ENCODE measurements at regions not wholly inside any gene's neighbourhood (a gene's known extent, or its start where the extent isn't known, plus 50 kb on each side); places are given as distances from the start of the nearest gene placed in this dataset.

- no peak overlapping the region for H3K4me2 ChIP-seq (ENCODE audit: insufficient read depth, insufficient read length, low read length)
- H3K79me2 ChIP-seq (ENCODE audit: insufficient read depth, low read length): no peaks in the 10 kb centered on the region
- no peak overlapping the region for H4K8ac ChIP-seq (replicated peaks; ENCODE audit: insufficient read length, low read depth, low read length)
- H3K14ac ChIP-seq (ENCODE audit: insufficient read depth, low read length): no peak overlapping the region
- peaks cover 2% of the 10 kb centered on the region; the same call in 1 of the 2 replicates for H3K4me1 ChIP-seq (ENCODE audit: insufficient read depth, low read length)
- no peak overlapping the region for H3K27ac ChIP-seq (ENCODE audit: insufficient read length, low read depth, low read length)
- H3K4ac ChIP-seq (ENCODE audit: low read depth, low read length): no peak overlapping the region
- no peaks in the 10 kb centered on the region for H3K79me1 ChIP-seq (ENCODE audit: insufficient read depth, low read depth, low read length, poor library complexity, severe bottlenecking)
- no peak overlapping the region for H2BK20ac ChIP-seq (ENCODE audit: low read depth, low read length, poor library complexity, severe bottlenecking)
- no peak overlapping the region for H3K18ac ChIP-seq (ENCODE audit: insufficient read length, low read depth, low read length)
- H2BK5ac ChIP-seq (ENCODE audit: insufficient read length, low read length): no peak overlapping the region
- H3K9me3 ChIP-seq (ENCODE audit: control insufficient read depth, low read depth, low read length): no peaks in the 10 kb centered on the region
- H2BK12ac ChIP-seq (ENCODE audit: insufficient read length, low read depth, low read length): no peak overlapping the region
- DNase-seq: no peak
- H3K27me3 Mint-ChIP-seq (ENCODE audit: low read depth): no peaks in the 10 kb centered on the region
- no peak overlapping the region for H3T11ph ChIP-seq (ENCODE audit: low read length)
- peak overlapping the region in 2 of 3 experiments; percentile 53 to 74; a peak in 5 of 7 replicates for H3K27ac Mint-ChIP-seq
- H3K23ac ChIP-seq (ENCODE audit: insufficient read length, low read depth, low read length): no peak overlapping the region
- H4K91ac ChIP-seq (ENCODE audit: insufficient read length, low read depth, low read length): no peak overlapping the region
- H2AK5ac ChIP-seq (ENCODE audit: insufficient read length, low read length): no peak overlapping the region
- H4K5ac ChIP-seq (ENCODE audit: insufficient read length, low read depth, low read length): no peak overlapping the region
- no peaks in the 10 kb centered on the region for H3K23me2 ChIP-seq (ENCODE audit: insufficient read length, low read depth, low read length, poor library complexity, severe bottlenecking)
- H3K4me1 Mint-ChIP-seq: peaks cover 19% of the 10 kb centered on the region in 2 experiments
- no peaks in the 10 kb centered on the region for H3K27me3 ChIP-seq (ENCODE audit: insufficient read depth, low read length)
- no peaks in the 10 kb centered on the region for H3K9me3 Mint-ChIP-seq
- no peak overlapping the region for H3K56ac ChIP-seq (ENCODE audit: insufficient read length, low read depth, low read length)
- no peaks in the 10 kb centered on the region for H4K20me1 ChIP-seq (ENCODE audit: control insufficient read depth, insufficient read depth, insufficient read length)
- H3K9ac ChIP-seq (ENCODE audit: extremely low read depth, insufficient read length, low read length): no peak overlapping the region
- no CpG with 5 or more reads among the region's 2 CpGs for WGBS (ENCODE audit: extremely low coverage, insufficient read length, low lambda C conversion rate)
- H2BK120ac ChIP-seq (ENCODE audit: low read depth, low read length, poor library complexity, severe bottlenecking): no peak overlapping the region
- TF ChIP-seq, protein P1, sequence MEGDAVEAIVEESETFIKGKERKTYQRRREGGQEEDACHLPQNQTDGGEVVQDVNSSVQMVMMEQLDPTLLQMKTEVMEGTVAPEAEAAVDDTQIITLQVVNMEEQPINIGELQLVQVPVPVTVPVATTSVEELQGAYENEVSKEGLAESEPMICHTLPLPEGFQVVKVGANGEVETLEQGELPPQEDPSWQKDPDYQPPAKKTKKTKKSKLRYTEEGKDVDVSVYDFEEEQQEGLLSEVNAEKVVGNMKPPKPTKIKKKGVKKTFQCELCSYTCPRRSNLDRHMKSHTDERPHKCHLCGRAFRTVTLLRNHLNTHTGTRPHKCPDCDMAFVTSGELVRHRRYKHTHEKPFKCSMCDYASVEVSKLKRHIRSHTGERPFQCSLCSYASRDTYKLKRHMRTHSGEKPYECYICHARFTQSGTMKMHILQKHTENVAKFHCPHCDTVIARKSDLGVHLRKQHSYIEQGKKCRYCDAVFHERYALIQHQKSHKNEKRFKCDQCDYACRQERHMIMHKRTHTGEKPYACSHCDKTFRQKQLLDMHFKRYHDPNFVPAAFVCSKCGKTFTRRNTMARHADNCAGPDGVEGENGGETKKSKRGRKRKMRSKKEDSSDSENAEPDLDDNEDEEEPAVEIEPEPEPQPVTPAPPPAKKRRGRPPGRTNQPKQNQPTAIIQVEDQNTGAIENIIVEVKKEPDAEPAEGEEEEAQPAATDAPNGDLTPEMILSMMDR (conservative IDR thresholded peaks at IDR 0.05): no peak
- H3K36me3 Mint-ChIP-seq (ENCODE audit: insufficient read depth in 1 of 3, low read depth in 3 of 3): no peaks in the 10 kb centered on the region; a peak in 2 of 7 replicates
- H2BK15ac ChIP-seq (ENCODE audit: low read depth, low read length): no peak overlapping the region
- no peak overlapping the region for H2AFZ ChIP-seq (ENCODE audit: low read length)
- no peak overlapping the region; a peak in 1 of 5 replicates for H3K4me3 Mint-ChIP-seq
Measured at GRCh38 chr5:163245584-163245983, 191.8 kb upstream of the CCNG1 start.
